ENCODE measurements at regions not wholly inside any gene's neighbourhood (a gene's known extent, or its start where the extent isn't known, plus 50 kb on each side); places are given as distances from the start of the nearest gene placed in this dataset.

- TF ChIP-seq CTCF (conservative IDR thresholded peaks at IDR 0.05) = no peak
- no peak for TF ChIP-seq EZH2 (IDR thresholded peaks at IDR 0.05; ENCODE audit: low read depth)
Measured at GRCh38 chr6:93889713-93890112, 470.4 kb upstream of the EPHA7 start.
